ENCODE measurements at regions not wholly inside any gene's neighbourhood (a gene's known extent, or its start where the extent isn't known, plus 50 kb on each side); places are given as distances from the start of the nearest gene placed in this dataset.

- H3K27me3 ChIP-seq = no peaks in the 10 kb centered on the region
- TF ChIP-seq POLR2A (IDR thresholded peaks at IDR 0.05) = no peak
- TF ChIP-seq EP300 (IDR thresholded peaks at IDR 0.05) = no peak
- no peak for TF ChIP-seq CTCF (IDR thresholded peaks at IDR 0.05)
- H3K9me3 ChIP-seq = no peaks in the 10 kb centered on the region
- H3K4me1 ChIP-seq (ENCODE audit: insufficient read depth) = no peaks in the 10 kb centered on the region
- intact Hi-C loops (cut with DNase I) = no loop called here
- no peak overlapping the region for H3K27ac ChIP-seq
- DNase-seq = no peak
- H3K36me3 ChIP-seq = no peaks in the 10 kb centered on the region
- H3K4me3 ChIP-seq = no peak overlapping the region
Observed at GRCh38 chr13:87426742-87427141, 244.4 kb upstream of the SLITRK5 start.

GRCh38 chr13:87444135-87444534, 227.0 kb upstream of the SLITRK5 start:
- intact Hi-C loops (cut with DNase I) = no loop called here
- DNase-seq = no peak
- H3K27me3 ChIP-seq = no peaks in the 10 kb centered on the region
- no peak for TF ChIP-seq POLR2A (IDR thresholded peaks at IDR 0.05)
- no peak for TF ChIP-seq EP300 (IDR thresholded peaks at IDR 0.05)
- no peak for TF ChIP-seq CTCF (IDR thresholded peaks at IDR 0.05)
- no peak overlapping the region for H3K4me3 ChIP-seq
- H3K27ac ChIP-seq = no peak overlapping the region
- 24 to 41% (median 25%) methylated on average over 2 of the region's 2 CpGs for WGBS, 3 donors
- H3K4me1 ChIP-seq (ENCODE audit: insufficient read depth) = no peaks in the 10 kb centered on the region
- no peaks in the 10 kb centered on the region for H3K36me3 ChIP-seq
- no peaks in the 10 kb centered on the region for H3K9me3 ChIP-seq

GRCh38 chr13:87452281-87452680, 218.9 kb upstream of the SLITRK5 start:
- H3K27ac ChIP-seq = no peak overlapping the region
- TF ChIP-seq POLR2A (IDR thresholded peaks at IDR 0.05) = no peak
- no peak for TF ChIP-seq CTCF (IDR thresholded peaks at IDR 0.05)
- TF ChIP-seq EP300 (IDR thresholded peaks at IDR 0.05) = no peak
- WGBS, 3 donors = 89 to 91% (median 90%) methylated on average over 2 of the region's 2 CpGs
- intact Hi-C loops (cut with DNase I) = no loop called here
- DNase-seq = no peak
- H3K27me3 ChIP-seq = no peaks in the 10 kb centered on the region
- H3K4me1 ChIP-seq (ENCODE audit: insufficient read depth) = no peaks in the 10 kb centered on the region
- no peaks in the 10 kb centered on the region for H3K9me3 ChIP-seq
- H3K36me3 ChIP-seq = no peaks in the 10 kb centered on the region
- H3K4me3 ChIP-seq = no peak overlapping the region

- 63 to 68% (median 65%) methylated on average over 1 of the region's 1 CpG for WGBS, 3 donors
- no peaks in the 10 kb centered on the region for H3K4me1 ChIP-seq (ENCODE audit: insufficient read depth)
- intact Hi-C loops (cut with DNase I) = no loop called here
- no peak for DNase-seq
- H3K27ac ChIP-seq = no peak overlapping the region
- no peaks in the 10 kb centered on the region for H3K36me3 ChIP-seq
- TF ChIP-seq EP300 (IDR thresholded peaks at IDR 0.05) (no peak), CTCF (IDR thresholded peaks at IDR 0.05) (no peak), POLR2A (IDR thresholded peaks at IDR 0.05) (no peak)
- no peak overlapping the region for H3K4me3 ChIP-seq
- H3K9me3 ChIP-seq = no peaks in the 10 kb centered on the region
- no peaks in the 10 kb centered on the region for H3K27me3 ChIP-seq
Observed at GRCh38 chr13:87453244-87453643, 217.9 kb upstream of the SLITRK5 start.

- intact Hi-C loops (cut with DNase I) = no loop called here
- TF ChIP-seq POLR2A (IDR thresholded peaks at IDR 0.05) = no peak
- no peak for TF ChIP-seq CTCF (IDR thresholded peaks at IDR 0.05)
- TF ChIP-seq EP300 (IDR thresholded peaks at IDR 0.05) = no peak
- WGBS, 3 donors = 52 to 63% (median 58%) methylated on average over 1 of the region's 1 CpG
- no peak for DNase-seq
- no peaks in the 10 kb centered on the region for H3K4me1 ChIP-seq (ENCODE audit: insufficient read depth)
- H3K9me3 ChIP-seq = no peaks in the 10 kb centered on the region
- no peak overlapping the region for H3K4me3 ChIP-seq
- H3K27me3 ChIP-seq = no peaks in the 10 kb centered on the region
- H3K27ac ChIP-seq = no peak overlapping the region
- no peaks in the 10 kb centered on the region for H3K36me3 ChIP-seq
Observed at GRCh38 chr13:87459419-87459818, 211.8 kb upstream of the SLITRK5 start.

Data from ovary (tissue), 7 donors.